ENCODE measurements at regions not wholly inside any gene's neighbourhood (a gene's known extent, or its start where the extent isn't known, plus 50 kb on each side); places are given as distances from the start of the nearest gene placed in this dataset.
"Not testable (repeated sequence)": the region's sequence is repeated elsewhere in the genome, so short reads cannot be mapped to it uniquely, and the experiment has no call there.

DNA sequence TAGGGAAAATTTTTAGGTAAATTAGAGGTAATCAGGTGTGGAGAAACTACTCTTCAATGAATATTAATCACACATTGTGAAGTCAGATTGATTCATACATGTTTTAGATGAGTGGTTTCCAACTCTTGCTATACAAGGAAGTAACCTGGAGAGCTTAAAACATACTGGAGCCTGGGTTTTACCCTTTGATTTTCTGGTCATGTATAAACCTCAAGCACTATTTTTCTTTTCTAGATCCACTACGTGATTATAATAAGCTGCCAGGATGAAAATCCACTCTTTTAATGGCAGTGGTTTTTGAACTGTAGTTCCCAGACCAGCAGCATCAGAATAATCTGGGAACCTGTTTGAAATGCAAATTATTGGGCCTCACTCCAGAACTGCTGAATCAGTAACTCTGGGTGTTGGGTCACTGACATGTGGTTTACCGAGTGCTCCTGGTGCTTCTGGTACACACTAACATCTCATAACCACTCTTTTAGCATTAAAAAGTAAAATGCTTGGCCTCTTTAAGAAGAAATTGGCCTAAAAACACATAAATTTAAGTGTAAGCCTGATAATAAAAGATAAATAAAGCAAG is 63.4 kb downstream of the DCAF12L1 start:
- H3K36me3 Mint-ChIP-seq (ENCODE audit: low read depth), result no peaks in the 10 kb centered on the region
- no peaks in the 10 kb centered on the region for H3K4me1 Mint-ChIP-seq
- peak overlapping the region in 1 of 3 experiments; percentile 53 for H3K27ac Mint-ChIP-seq
- no peaks in the 10 kb centered on the region for H3K27me3 Mint-ChIP-seq (ENCODE audit: low read depth)
- no peak overlapping the region for H3K4me3 Mint-ChIP-seq
- TF ChIP-seq CTCF (IDR thresholded peaks at IDR 0.05; ENCODE audit: unreplicated experiment in 3 of 3), result no peak
- peaks cover 9% of the 10 kb centered on the region for H3K9me3 Mint-ChIP-seq

DNA sequence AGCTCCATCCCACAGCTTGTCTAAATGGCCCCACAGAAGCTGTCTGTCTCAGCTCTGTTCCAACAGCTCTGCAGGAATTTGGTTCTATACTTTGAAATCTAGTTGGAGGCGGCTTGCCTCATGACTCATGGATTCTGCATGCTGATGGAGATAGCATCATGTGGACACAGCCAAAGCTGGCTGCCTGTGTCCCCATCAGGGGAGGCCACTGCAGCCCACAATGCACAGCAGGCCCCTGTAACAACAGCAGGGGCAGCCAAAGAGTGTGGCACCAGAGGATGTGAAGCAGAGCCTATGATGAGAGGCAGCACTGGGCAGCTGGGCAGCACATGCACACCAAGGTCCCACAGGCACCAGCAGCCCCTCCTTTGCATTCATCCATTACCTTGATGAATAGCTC is 67.2 kb downstream of the DCAF12L1 start:
- Mint-ChIP-seq H3K27ac (no peak overlapping the region), H3K4me1 (no peaks in the 10 kb centered on the region), H3K4me3 (no peak overlapping the region), H3K36me3 (ENCODE audit: low read depth) (no peaks in the 10 kb centered on the region), H3K9me3 (no peaks in the 10 kb centered on the region), H3K27me3 (ENCODE audit: low read depth) (no peaks in the 10 kb centered on the region)
- no peak for TF ChIP-seq CTCF (IDR thresholded peaks at IDR 0.05; ENCODE audit: unreplicated experiment in 3 of 3)

DNA sequence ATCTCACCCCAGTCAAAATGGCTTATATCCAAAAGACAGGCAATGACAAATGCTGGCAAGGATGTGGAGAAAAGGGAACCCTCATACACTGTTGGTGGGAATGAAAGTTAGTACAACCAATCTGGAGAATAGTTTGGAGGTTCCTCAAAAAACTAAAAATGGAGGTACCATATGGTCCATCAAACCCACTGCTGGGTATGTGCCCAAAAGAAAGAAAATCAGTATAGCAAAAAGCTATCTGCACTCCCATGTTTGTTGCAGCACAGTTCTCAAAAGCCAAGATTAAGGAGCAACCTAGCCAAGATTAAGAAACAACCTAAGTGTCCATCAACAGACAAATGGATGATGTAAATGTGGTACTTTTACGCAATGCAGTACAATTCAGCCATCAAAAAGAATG is 70.7 kb downstream of the DCAF12L1 start:
- H3K9me3 Mint-ChIP-seq, result peaks cover 9% of the 10 kb centered on the region

GRCh38 chrX:126459896-126460826 is 92.5 kb downstream of the DCAF12L1 start:
- Mint-ChIP-seq H3K27ac (peak overlapping the region; percentile 27 to 88 (median 64)), H3K9me3 (peaks cover 21% of the 10 kb centered on the region), H3K4me3 (peak overlapping the region; percentile 70 to 76 (median 73))
- H3K36me3 Mint-ChIP-seq (ENCODE audit: low read depth); H3K4me1 Mint-ChIP-seq; H3K27me3 Mint-ChIP-seq (ENCODE audit: low read depth): not testable (repeated sequence)

More for the DNA sequence above, 70.7 kb downstream of the DCAF12L1 start:
- no peaks in the 10 kb centered on the region for H3K27me3 Mint-ChIP-seq (ENCODE audit: low read depth)
- H3K4me3 Mint-ChIP-seq, result no peak overlapping the region
- no peak for TF ChIP-seq CTCF (IDR thresholded peaks at IDR 0.05; ENCODE audit: unreplicated experiment in 3 of 3)
- H3K4me1 Mint-ChIP-seq, result no peaks in the 10 kb centered on the region
- H3K36me3 Mint-ChIP-seq (ENCODE audit: low read depth), result no peaks in the 10 kb centered on the region
- H3K27ac Mint-ChIP-seq, result no peak overlapping the region

GRCh38 chrX:126456136-126456535 is 96.5 kb downstream of the DCAF12L1 start:
- no peak overlapping the region for H3K27ac Mint-ChIP-seq
- H3K36me3 Mint-ChIP-seq (ENCODE audit: low read depth), result no peaks in the 10 kb centered on the region

More at GRCh38 chrX:126456136-126456535, 96.5 kb downstream of the DCAF12L1 start:
- Mint-ChIP-seq H3K4me1 (no peaks in the 10 kb centered on the region), H3K4me3 (no peak overlapping the region), H3K9me3 (peaks cover 23% of the 10 kb centered on the region), H3K27me3 (ENCODE audit: low read depth) (no peaks in the 10 kb centered on the region)
- no peak for TF ChIP-seq CTCF (IDR thresholded peaks at IDR 0.05; ENCODE audit: unreplicated experiment in 3 of 3)

Data from nephron (organoid).